Kidney tubule cell (primary cell): ENCODE measurements at regions not wholly inside any gene's neighbourhood (a gene's known extent, or its start where the extent isn't known, plus 50 kb on each side); places are given as distances from the start of the nearest gene placed in this dataset.

Experiments
- DNase-seq: peaks from one replicate; pipeline ENCODE4 v3.0.0-alpha.2; 2018; ENCODE audit warnings: low spot score

DNA sequence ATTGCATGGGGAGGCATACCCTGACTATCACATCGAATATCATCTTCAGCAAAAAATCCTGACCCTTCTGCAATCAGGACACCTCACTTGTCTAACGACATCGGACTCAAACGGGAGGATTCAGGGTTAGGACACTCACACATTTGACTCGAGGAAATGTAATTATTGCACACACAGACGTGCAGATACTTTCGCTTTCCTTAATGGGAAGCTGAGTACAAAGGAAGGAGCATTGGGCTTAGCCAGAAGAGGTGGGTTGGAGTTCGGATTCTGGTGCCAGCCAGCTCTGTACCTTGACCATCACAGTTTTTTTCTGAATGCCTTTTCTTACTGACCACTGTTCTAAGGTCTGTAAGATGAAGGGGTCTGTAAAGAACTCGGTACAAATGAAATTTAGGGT is 260.4 kb downstream of the GALC start:
- DNase-seq: no peak

DNA sequence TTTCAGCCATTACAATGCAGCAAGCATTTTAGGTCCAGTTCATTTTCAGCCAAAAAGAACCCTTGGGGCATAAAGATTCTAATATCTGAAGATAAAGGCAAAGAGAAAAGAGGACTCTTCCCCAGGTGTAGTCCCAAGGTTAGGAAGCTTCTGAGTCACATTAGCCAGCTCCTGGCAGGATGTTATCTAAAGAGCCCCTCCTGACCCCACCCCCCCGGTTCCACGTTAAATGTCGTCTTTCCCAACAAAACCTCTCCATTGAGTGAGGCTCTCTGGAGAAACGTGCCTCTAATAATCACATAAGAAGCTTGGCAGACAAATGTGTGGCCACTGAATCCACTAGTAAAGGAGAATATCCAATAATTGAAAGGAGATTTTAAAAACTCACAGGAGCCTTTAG is 267.7 kb downstream of the GALC start:
- DNase-seq: no peak

DNA sequence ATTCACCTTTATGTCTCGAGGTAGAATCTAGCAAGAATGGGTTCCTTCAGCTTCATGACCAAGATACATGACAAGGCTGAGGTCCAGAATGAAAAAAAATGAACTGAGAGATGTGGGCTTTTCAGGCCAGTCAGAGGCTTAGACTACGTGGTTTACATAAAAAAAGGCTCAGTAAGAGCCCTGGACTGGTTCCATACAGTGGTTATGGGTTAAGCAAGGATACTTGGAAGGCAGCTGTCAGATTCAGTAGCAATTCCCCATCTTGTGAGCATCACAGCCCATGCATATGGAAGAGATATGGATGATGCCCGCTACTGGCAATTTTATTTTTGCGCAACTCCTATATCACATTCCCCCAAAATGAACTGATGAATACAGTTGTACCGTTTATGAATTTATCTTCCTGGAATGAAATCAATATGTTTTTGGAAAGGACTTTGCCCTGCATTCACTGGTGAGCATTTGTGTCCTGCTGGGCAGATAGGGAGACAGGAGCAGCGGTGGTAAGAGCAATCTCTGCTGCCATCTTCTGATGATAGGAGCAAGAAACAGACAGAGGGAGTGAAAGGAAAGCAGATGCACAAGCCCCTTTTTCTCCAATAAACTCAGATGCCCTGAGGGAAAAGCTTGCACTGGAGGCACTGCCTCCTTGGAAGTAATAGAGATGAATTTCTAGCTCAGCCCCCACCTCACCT is 280.4 kb downstream of the GALC start:
- DNase-seq: no peak

DNA sequence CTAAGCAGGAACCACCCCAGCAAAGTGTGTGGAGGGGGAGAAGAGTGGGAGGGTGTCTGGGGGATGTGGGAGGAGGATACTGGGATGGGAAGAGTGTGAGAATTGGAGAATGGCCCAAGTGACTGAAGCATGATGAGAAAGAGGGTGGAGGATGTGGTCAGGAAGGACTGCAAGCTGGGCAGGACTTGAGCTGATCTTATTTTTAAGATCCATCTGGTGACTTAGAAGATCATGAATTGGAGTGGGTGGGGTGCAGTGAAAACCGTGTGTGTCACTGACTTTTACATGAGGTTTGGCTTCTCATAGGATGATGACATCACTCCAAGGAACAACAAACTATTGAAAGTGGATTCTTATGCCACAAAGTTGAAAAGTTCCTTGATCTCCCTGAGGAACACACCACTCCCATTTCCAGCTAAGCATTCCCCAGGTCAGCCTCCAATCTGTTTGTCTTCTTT is 287.5 kb downstream of the GALC start:
- DNase-seq: no peak

DNA sequence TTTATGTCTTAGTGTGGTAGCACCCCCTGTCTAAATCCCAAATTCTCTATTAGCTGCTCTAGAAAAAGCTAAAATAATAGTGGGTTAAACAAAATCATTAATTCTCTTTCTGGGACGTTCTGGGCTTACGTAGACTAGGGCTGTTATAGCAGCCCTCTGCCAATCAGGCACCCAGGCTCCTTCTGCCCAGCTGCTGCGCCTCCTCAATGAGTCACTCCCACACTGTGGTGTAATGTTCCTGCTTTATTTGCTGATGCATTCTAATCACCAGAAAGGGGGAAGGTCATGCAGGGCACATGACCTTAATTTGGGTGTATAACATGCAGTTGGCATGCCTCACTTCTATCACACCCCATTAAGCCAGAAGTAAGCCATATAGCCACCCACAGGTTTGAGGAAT is 294.5 kb downstream of the GALC start:
- DNase-seq: no peak

DNA sequence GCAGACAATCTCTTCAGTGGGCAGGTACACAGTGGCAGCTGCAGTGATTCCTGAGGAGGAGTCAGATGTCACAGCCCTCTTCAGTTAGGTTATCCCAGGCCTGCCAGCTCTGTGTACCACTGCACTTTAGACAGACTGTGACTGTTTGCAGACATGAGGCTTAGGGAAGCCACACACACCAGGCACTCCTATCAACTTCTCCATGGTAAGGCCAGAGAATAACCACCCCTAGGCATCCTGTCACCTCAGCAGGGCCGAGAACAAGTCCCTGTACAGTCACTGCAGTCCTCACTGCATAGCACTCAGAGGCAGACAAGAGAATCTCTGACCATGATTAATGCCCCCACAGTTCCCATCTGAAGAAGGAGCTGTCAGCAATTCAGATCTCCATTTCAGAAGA is 296.5 kb downstream of the GALC start:
- DNase-seq: no peak

DNA sequence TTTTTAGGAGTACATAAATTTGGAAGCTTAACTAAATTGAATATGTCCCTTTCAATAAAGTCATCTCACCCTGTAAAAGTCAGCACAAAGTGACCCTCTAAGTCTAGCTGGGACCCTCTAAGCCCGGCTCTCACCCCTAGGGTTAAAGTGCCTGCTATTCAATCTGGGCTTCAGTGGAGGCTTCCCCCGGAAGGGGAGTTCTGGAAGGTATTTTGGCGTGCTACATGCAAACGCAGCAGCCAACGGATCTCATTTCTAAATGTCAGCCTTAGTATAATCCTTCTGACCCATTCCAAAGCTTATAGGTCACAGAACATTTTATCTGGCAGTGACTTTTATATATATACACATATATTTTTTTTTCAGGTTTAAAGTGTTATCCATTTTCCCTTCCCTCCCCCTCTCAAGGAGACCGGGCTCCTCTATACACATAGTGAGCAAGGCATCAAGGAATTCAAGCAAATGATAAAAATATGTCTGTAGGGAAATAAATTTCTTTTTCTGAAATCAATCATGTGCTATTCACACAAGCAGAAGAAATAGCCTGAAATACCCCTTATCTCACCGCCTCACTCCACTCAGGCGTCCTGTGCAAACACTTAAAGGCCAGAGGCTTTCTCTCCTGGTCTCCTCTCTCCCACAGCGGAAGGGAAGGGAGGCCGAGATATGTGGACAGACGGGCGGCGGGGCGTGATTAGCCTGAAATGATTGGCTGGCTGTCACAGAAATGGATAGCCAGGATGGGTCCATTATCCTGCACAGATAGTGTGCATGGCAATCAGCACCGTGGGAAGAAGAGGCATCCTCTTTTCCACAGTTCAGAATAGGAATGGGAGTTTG is 301.7 kb downstream of the GALC start:
- no peak for DNase-seq

DNA sequence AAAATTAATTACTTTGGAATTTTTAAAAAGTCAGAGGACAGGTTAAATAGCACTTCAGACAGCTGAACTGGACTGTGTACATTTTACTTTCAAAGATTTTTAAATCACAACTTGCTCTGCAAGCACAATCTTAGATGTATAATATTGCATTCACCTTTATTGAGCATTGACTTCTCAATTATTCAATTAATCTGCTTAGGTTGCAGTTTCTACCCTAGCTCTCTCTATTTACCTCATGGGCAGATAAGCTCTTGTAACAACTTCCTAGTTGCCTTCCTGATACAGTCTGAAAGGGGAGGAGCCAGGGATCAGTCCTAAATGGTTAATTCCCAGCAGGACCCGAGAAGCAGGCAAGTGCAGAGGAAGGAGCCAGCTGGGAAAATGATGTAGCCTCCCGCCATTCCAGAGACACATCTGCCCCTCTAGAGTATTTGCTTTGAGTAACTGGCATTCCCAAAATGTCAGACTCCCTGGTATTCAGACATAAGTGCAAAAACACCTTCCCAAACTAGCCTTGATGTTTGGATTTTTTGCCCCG is 302.8 kb downstream of the GALC start:
- DNase-seq: no peak

DNA sequence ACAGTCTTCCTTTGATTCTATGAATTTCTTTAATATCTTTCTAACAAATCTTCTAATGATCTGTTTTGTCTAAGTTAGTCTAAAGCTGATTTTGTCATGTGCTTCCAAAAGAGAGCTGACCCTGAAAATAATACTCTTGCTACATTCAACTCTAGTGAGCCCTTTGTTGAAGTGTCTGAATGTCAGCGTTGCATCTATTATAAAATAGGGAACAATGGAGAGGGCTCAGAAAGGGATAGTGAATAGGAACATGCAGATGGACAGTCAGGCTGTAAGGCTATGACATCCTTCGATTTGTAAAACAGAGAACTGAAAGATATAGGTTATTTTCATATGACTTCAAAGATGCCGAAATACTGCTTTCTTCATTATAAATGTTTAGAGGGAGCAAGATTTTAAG is 304.5 kb downstream of the GALC start:
- DNase-seq: no peak

DNA sequence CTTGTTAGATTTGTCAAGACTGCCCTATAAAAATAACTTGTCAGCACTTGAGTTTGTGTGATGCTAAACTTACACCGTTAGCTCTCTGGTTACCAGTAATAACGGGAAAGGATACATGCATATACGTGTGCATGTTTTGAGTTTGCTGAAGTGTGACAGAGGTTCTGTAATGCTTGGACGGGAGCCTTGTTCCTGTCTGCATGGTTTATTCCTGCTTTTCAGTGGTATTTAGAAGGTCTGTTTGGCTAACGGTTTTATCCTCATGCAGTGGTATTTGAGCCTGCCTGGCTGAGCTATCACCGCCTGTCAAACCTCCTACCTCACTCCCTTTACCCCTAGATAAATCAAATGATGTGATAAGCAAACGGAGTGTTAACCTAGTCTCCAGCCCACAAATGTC is 305.6 kb downstream of the GALC start:
- DNase-seq: peak; percentile 12

DNA sequence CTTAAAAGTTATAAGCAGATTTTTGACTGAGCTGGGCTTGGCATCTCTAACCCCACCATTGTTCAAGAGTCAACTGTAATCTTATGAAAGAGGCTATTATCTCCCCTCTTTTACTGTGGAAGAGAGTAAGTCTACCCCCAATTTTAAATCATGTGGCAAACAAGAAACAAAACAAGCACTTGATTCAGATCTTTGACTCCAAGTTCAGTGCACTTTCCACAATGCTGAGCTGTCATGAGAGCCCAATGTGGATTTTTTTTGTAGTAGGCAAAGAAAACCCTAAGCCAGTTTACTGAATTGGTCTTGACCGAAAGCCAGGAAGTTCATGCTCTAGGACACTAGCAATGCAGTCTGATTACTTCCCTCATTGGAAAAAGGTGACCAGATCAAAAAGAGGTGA is 306.2 kb downstream of the GALC start:
- no peak for DNase-seq

DNA sequence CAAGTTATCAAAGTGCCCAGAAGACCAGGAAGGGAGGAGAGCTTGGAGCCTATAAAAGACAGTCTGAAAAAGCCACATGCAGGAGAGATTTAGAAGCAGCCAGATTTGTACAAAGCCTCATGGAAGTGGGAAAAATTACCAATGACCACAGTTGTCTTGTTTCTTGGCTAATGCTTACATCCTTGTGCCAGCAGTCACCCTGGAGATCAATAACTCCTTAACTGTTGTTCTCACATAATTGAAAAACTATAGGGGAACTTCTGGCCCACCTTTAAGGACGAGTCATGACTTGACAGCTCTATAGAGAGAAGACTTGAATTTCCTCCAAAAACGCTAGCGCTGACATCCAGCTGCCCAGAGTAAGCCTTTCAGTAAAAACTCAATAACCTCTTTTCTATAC is 313.1 kb downstream of the GALC start:
- DNase-seq: no peak

DNA sequence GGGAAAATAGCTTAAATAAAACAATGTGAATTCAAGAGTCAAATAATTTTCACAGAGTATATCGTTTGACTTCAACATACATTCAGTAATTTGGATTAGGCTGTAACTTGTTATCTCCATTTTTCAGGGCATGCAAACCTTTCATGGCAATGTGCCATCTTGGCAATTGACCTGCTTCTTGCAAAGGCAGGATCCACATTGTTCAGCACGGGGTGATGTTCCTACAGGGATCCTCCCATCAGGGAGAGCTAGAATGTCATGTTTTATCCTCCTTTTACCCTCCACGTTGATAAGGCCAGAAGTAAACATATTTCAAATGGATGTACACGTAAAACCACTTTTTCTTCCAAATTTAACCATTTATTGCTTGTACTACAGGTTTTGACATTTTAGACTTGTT is 314.4 kb downstream of the GALC start:
- no peak for DNase-seq

DNA sequence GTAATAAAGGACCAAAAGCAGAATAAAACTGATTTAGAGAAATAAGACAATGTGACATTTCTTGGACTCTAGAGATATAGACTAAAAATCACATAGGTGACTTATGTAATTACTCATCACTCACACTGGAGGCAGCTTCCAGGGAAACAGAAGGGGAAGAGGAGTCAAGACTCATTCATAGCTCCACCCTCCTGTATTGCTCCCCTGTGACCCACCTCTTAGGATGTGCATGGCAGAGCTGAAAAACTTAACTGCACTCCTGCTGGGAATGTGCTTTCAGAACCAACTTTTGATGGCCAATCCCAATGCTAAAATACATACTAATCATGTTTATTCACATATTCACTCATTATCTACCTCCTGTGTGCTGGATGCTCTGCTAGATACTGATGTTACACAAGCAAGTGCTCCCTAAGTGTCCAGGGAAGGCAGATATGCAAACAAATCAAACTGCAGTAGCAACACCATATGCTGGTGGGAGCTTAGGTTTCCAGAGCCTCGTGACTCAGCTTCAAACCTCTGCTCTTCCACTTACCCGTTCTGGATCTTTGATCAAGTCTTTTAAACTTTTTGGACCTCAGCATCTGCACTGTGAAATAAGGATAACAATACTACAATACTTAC is 316.1 kb downstream of the GALC start:
- no peak for DNase-seq

DNA sequence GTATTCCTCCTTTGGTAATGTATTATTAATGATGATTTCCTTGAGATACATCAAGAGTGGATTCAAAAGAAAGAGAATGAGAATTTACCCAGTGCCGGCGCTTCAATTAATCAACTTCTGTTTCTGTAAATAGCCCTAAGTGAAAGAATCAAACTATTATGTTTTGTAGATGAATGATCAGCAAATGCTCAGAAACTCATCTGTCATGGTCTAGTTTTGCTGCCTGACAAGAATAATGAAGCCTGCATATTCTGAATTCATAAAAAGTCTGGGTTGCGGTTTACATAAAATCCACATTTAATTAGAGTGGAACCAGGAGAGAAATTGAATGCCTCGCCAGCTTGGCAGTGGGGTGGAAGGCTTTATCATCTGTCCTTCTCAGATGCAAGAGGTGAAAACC is 325.3 kb downstream of the GALC start:
- DNase-seq: no peak

DNA sequence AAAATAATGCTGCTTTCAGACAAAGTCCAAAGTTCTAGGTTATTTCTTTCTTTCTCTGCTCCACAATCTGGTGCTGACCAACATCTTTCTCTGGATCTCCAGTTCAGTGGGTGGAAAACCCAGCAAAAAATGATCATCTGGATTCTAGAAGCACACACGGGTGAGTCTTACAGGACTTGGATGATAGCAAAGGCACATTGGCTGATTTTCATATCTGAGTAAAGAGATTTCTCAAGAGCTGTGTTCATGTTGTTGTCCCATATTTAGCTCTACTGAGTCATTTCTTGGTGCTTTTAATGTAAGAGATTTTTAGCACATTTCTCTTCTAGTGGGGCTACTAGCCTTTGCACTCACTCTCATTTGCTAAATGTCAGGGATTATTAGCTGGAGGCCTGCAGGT is 336.7 kb downstream of the GALC start:
- DNase-seq: no peak

DNA sequence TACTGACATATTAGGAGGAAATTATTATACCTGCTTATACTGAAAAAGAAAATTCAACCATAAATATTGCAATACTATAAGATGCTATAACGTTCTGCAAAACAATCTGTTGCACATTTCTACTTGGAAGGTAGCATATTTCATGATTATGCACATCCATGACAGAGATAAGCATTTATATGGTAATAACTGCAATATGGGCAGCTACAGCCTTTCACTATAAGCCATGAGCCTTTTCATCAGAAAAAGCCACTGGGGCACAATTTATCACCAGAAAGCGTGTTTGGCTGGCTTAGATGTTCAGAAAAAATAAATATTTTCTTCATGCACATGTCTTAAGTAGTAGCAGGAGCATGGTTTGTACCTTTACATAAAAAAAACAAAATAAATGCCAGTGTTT is 340.7 kb downstream of the GALC start:
- no peak for DNase-seq

DNA sequence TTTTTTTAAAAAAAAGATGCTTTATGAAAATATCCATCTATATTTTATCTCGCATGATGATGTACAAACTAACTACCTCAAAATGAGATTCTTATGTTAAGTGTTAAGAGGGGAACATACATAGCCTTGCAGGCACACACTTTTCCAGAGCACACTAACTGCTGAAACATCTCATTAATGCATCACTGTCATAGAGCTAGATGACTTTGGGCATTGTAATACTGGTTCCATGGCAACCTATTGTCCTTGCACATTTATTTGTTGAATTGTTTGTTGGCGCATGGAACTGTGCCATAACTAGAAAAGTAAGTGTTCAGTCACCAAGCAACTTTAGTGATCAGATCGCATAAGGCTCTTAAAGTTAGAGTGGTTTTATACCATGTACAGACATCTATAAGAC is 348.3 kb downstream of the GALC start:
- DNase-seq: no peak

DNA sequence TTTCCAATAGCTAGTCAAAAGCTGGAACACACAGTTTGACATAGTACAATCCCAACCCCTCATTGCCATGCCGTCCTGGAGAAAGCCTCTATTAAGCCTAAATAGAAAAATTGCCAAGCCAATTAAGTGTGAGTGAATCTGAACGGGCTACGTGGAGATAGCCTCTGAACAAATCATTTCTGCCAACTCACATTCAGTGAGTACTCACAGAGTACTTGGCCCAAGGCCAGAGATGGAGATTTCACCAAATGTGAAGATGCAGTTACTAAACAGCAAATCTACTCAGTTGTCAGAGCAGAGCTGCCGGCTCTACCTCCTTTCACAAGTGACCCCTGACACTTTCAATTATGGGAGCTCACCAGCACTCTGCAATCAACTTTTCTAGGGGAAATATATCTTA is 350.0 kb downstream of the GALC start:
- no peak for DNase-seq

DNA sequence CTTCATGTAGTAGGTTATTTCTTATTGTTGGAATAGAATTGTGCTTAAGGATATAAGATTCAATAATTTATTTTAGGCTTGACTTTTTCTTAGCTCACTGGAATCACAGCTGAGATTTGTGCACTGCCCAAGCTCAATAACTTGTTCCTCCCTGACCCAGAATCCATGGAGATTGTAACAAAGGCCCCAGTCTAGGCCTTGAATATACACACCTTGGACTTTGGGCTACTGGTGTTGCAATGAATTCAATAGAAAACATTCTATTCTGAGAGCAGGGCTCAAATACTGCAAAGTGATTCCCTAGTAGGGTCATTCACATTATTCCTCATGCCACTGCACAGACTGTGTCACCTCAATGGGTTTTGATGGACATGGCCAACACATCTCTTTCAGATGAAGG is 352.4 kb downstream of the GALC start:
- no peak for DNase-seq

DNA sequence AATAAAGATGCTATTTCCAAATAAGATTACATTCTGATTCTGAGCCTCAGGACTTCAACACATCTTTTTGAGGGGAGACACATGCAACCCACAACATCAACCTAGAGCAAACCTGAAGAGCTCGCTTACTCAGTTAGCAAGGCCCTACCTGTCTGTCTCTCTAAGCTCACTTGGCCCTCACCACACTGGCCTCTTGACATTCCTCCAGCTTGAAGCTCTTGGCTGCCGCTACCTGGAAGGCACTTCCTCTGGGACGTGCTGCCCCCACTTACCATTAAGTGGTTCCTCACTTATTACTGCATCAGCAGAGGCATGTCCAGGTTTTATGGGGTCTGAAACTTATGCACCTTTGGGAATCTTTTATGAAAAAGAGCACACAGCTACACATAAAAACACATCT is 354.8 kb downstream of the GALC start:
- no peak for DNase-seq

DNA sequence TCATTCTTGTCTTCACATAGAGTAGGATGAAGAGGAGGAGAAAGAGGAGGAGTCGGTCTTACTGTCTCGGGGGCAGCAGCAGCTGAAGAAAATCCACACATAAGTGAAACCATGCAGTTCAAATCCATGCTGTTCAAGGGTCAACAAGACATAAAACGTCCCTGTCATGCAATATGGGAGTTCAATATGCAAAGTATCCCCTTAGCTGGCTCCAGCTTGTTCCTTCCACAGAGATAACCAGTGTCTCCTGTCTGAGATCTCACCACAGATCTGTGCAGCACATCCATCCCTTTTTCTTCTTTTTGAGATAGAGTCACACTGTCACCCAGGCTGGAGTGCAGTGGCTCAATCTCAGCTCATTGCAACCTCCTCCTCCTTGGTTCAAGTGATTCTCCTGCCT is 357.5 kb downstream of the GALC start:
- DNase-seq: no peak

DNA sequence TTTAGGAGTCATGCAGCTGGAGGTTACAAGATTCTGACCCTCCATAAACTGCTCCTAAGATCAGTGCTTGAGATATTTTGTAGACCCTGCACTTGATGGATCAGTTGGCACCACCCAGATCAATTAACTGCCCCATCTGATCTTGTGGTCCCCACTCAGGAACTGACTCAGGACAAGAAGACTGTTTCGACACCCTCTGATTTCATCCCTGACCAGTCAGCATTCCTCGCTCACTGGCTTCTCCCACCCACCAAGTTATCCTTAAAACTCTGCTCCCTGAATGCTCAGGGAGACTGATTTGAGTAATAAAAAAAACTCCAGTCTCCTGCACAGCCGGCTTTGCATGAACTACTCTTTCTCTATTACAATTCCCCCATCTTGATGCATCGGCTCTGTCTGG is 360.2 kb downstream of the GALC start:
- no peak for DNase-seq
